Mesothelial cell of epicardium (in vitro differentiated cells): ENCODE measurements at regions not wholly inside any gene's neighbourhood (a gene's known extent, or its start where the extent isn't known, plus 50 kb on each side); places are given as distances from the start of the nearest gene placed in this dataset.

ENCODE experiments used
- DNase-seq, 2 experiments: peaks; one replicate each; pipeline ENCODE4 v3.0.0; 2021; ENCODE audit warnings: low spot score in 2 of 2; ENCODE audit not compliant: unreplicated experiment in 2 of 2
- H3K27ac Mint-ChIP-seq: 2 replicates; pipeline ENCODE4 v1.8.0; 2021; ENCODE audit warnings: mixed read lengths
- H3K27me3 Mint-ChIP-seq: 2 replicates; pipeline ENCODE4 v1.8.0; 2021; ENCODE audit warnings: low read depth, mixed read lengths
- H3K36me3 Mint-ChIP-seq: 2 replicates; pipeline ENCODE4 v1.8.0; 2021; ENCODE audit warnings: mixed read lengths
- H3K4me1 Mint-ChIP-seq: 2 replicates; pipeline ENCODE4 v1.8.0; 2021; ENCODE audit warnings: mixed read lengths
- H3K4me3 Mint-ChIP-seq: 2 replicates; pipeline ENCODE4 v1.8.0; 2021; ENCODE audit warnings: mild to moderate bottlenecking, moderate library complexity, mixed read lengths
- H3K9me3 Mint-ChIP-seq: 2 replicates; pipeline ENCODE4 v1.8.0; 2021; ENCODE audit warnings: mixed read lengths
- TF ChIP-seq, protein P1 (sequence below): fragments of 200-600 bp; sonication (generic); IDR thresholded peaks from one replicate; pipeline ENCODE4 v1.5.0; 2021; ENCODE audit warnings: antibody characterized with exemption; ENCODE audit not compliant: unreplicated experiment

DNA sequence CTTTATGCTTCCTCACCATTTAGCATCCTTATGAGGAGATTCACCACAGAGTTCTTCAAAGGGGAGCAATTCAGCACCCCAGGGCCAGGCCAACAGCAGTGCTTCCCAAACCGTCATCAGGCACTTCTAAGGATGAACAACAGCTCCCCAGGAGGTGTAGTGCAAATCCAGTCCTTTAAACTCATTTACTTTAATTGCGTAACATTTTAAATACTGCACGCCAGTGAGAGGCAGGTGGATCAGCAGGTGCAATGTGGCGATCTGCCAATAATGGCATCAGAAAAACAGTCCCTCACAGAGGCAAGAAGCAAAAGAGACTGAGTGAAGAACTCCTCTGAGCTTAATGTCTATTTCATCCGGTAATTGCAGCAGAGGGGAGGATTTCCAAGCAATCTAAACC lies 770.9 kb upstream of the FOXG1 start:
- H3K9me3 Mint-ChIP-seq = peaks cover 3% of the 10 kb centered on the region
- no peaks in the 10 kb centered on the region for H3K36me3 Mint-ChIP-seq
- DNase-seq = no peak
- no peak overlapping the region for H3K27ac Mint-ChIP-seq
- peaks cover 1% of the 10 kb centered on the region for H3K27me3 Mint-ChIP-seq
- no peak overlapping the region for H3K4me3 Mint-ChIP-seq
- H3K4me1 Mint-ChIP-seq = no peaks in the 10 kb centered on the region
- TF ChIP-seq, protein P1, sequence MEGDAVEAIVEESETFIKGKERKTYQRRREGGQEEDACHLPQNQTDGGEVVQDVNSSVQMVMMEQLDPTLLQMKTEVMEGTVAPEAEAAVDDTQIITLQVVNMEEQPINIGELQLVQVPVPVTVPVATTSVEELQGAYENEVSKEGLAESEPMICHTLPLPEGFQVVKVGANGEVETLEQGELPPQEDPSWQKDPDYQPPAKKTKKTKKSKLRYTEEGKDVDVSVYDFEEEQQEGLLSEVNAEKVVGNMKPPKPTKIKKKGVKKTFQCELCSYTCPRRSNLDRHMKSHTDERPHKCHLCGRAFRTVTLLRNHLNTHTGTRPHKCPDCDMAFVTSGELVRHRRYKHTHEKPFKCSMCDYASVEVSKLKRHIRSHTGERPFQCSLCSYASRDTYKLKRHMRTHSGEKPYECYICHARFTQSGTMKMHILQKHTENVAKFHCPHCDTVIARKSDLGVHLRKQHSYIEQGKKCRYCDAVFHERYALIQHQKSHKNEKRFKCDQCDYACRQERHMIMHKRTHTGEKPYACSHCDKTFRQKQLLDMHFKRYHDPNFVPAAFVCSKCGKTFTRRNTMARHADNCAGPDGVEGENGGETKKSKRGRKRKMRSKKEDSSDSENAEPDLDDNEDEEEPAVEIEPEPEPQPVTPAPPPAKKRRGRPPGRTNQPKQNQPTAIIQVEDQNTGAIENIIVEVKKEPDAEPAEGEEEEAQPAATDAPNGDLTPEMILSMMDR = no peak

DNA sequence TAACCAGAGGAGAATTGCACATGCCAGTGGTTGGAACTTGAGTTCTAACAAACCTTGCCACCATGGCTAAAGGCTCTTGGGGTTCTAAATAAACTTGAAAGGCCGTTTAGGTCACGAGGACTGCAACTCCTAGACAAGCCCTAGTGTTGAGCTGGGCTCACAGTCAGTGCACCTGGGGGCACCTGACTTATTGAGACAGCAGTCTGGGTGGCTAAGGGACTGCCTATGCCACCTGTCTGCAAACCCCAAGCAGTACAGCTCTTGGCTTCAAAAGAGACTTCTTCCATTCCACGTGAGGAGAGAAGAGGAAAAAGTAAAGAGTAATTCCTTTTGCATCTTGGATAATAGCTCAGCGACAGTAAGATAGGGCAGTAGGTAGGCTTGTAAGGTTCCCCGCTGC lies 765.6 kb upstream of the FOXG1 start:
- TF ChIP-seq, protein P1 = no peak
- Mint-ChIP-seq H3K36me3 (peaks cover 5% of the 10 kb centered on the region), H3K4me1 (no peaks in the 10 kb centered on the region), H3K9me3 (peaks cover 35% of the 10 kb centered on the region), H3K27me3 (no peaks in the 10 kb centered on the region), H3K4me3 (no peak overlapping the region), H3K27ac (no peak overlapping the region)
- DNase-seq = no peak

DNA sequence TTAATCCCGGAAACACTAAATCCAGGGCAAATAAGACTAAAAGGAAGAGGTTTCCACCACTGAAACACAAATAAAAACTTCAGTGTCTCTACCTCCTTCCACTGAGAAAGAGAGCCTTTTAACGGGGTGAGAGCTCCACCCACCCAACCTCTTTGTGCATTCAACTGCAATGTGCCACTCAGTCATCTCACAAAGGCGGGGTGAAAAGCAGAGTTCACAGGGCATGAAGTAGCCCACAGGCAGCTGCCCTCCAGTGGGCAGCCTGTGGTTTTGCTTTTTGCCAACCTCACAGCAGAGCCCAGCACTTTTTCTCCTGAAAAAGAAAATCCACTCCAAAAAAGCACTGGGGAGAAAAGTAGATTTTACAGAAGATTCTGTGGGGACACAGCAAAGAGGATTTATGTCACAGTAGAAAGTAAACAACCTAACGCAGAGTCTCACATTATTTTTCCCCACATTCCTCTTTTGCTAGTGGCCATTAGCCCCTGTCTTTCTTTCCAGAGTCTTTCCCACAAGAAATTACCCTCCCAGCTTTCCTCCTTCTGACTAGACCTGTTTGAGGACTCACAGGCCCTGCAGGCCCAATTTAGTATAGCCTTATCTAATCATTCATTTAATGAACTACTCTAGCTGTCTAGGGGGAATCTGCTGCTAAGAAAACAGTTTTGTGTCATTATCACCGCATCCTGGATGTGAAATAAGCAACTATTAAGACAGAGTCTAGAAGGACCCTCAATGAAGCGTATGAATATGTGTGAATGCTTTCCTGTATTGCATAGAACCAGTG lies 753.8 kb upstream of the FOXG1 start:
- DNase-seq = no peak
- TF ChIP-seq, protein P1 = no peak
- Mint-ChIP-seq H3K27ac (peak overlapping the region; percentile 86), H3K9me3 (peaks cover 5% of the 10 kb centered on the region), H3K4me1 (peaks cover 24% of the 10 kb centered on the region), H3K36me3 (peaks cover 2% of the 10 kb centered on the region), H3K27me3 (no peaks in the 10 kb centered on the region), H3K4me3 (no peak overlapping the region)

DNA sequence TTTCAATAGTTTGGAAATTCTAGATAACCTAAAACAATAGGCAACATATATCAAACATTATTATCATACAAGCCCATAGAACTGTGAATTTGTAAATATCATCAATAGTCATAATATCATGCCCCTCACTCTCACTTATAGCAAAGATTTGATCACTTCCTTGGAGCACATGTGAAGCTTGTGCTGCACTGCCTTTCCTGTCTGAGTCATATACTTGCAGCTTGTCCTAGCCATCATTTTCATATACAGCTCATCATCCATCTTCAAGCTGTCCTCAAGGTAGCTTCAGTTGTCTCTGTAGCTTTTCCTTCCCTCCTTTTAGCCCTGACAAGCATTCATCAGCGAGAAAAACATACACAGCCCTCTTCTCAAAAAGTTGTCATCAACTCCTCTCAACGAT lies 746.5 kb upstream of the FOXG1 start:
- H3K9me3 Mint-ChIP-seq = peaks cover 5% of the 10 kb centered on the region
- no peak overlapping the region for H3K27ac Mint-ChIP-seq
- no peak for DNase-seq
- no peaks in the 10 kb centered on the region for H3K36me3 Mint-ChIP-seq
- peaks cover 4% of the 10 kb centered on the region for H3K27me3 Mint-ChIP-seq
- H3K4me3 Mint-ChIP-seq = no peak overlapping the region
- TF ChIP-seq, protein P1 = no peak
- no peaks in the 10 kb centered on the region for H3K4me1 Mint-ChIP-seq

DNA sequence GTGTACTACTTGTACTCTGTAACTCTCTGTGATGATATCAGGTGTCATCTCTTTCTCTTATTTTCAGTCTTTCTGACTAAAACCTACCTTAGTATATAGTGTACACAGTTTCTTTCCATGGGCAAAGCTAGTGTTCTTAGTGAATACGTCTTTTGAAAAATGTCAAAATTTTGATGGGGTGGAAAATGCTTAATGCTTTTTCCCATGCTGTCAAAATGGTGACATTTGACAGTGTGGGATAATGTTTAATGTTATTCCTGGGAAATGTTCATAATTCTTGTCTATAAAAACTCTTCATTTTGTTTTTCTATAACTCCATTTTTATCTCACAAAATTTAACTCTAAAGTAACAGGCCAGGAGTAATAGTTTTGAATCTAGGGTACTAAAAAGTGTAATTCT lies 742.7 kb upstream of the FOXG1 start:
- H3K27me3 Mint-ChIP-seq = peaks cover 4% of the 10 kb centered on the region
- no peak overlapping the region for H3K4me3 Mint-ChIP-seq
- peaks cover 5% of the 10 kb centered on the region for H3K9me3 Mint-ChIP-seq
- H3K27ac Mint-ChIP-seq = no peak overlapping the region
- TF ChIP-seq, protein P1 = no peak
- H3K4me1 Mint-ChIP-seq = no peaks in the 10 kb centered on the region
- no peaks in the 10 kb centered on the region for H3K36me3 Mint-ChIP-seq
- no peak for DNase-seq
